NB4 (cell line): ENCODE measurements at regions not wholly inside any gene's neighbourhood (a gene's known extent, or its start where the extent isn't known, plus 50 kb on each side); places are given as distances from the start of the nearest gene placed in this dataset.

Experiments used
- MYC ChIP-seq: IDR thresholded peaks from 2 replicates; pipeline ENCODE4 v1.6.1; 2011; ENCODE audit warnings: low read depth, low read length
- POLR2A ChIP-seq: IDR thresholded peaks from 2 replicates; pipeline ENCODE4 v1.6.1; 2011; ENCODE audit warnings: mild to moderate bottlenecking; ENCODE audit not compliant: insufficient read length; ENCODE audit errors: extremely low read depth
- TF ChIP-seq, protein P1 (sequence below): IDR thresholded peaks from one replicate; pipeline ENCODE4 v1.5.1; 2012; ENCODE audit warnings: low read depth, low read length
- TF ChIP-seq, protein P2 (sequence below): IDR thresholded peaks from 2 replicates; pipeline ENCODE4 v1.6.1; 2011; ENCODE audit warnings: low read depth, low read length

DNA sequence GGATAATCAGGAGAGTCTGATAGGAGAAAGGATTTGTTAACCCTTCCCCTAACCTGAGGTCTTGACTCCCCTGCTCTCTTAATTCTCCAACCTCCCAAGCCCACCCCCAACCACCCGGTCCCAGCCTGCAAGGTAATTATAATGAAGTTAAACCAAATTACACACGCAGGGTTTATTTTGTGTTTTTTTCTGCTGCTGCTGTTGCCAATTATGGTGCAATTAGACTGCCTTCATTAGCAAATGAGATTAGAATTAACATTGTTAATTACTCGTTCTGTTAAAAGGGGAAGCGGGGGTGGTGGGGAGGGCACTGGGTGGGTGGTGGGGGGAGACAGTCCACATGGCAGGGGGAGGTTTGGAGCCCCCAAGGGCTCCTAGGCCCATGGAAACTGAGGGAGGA, 128.9 kb downstream of the CCT6B start:
- TF ChIP-seq, protein P1, sequence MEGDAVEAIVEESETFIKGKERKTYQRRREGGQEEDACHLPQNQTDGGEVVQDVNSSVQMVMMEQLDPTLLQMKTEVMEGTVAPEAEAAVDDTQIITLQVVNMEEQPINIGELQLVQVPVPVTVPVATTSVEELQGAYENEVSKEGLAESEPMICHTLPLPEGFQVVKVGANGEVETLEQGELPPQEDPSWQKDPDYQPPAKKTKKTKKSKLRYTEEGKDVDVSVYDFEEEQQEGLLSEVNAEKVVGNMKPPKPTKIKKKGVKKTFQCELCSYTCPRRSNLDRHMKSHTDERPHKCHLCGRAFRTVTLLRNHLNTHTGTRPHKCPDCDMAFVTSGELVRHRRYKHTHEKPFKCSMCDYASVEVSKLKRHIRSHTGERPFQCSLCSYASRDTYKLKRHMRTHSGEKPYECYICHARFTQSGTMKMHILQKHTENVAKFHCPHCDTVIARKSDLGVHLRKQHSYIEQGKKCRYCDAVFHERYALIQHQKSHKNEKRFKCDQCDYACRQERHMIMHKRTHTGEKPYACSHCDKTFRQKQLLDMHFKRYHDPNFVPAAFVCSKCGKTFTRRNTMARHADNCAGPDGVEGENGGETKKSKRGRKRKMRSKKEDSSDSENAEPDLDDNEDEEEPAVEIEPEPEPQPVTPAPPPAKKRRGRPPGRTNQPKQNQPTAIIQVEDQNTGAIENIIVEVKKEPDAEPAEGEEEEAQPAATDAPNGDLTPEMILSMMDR = no peak
- TF ChIP-seq, protein P2, sequence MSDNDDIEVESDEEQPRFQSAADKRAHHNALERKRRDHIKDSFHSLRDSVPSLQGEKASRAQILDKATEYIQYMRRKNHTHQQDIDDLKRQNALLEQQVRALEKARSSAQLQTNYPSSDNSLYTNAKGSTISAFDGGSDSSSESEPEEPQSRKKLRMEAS = no peak
- TF ChIP-seq POLR2A (no peak), MYC (no peak)
